ENCODE measurements at regions not wholly inside any gene's neighbourhood (a gene's known extent, or its start where the extent isn't known, plus 50 kb on each side); places are given as distances from the start of the nearest gene placed in this dataset.
A peak's percentile ranks its signal among the peaks of the same experiment; 100 is the strongest.
"Not testable (repeated sequence)": the region's sequence is repeated elsewhere in the genome, so short reads cannot be mapped to it uniquely, and the experiment has no call there.

GRCh38 chr2:153626676-153627075 is 148.1 kb upstream of the RPRM start:
- no peak for DNase-seq

GRCh38 chr2:153635494-153635893 is 156.9 kb upstream of the RPRM start:
- DNase-seq: no peak

- DNase-seq: no peak
These were observed 162.5 kb upstream of the RPRM start for GRCh38 chr2:153641046-153641445.

- DNase-seq: no peak
These were observed 166.4 kb upstream of the RPRM start for GRCh38 chr2:153644955-153645354.

DNA sequence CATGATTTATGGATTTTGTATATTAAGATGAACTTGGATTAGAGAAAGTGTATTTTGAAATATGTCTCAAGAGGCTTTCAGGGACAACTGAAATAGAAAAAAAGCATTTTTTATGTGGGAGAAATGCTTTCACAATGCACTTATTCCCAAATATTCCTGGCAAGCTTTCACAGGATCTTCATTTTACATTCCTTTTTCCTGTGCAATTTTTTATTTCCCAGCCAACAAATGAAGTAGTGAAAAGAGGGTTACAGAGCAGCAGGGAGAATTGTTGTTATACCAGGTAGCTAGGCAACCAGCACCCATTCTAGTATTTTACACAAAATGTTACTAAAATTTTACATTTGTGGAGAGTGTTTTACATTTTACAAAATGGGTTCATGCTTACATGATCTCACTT is 167.0 kb upstream of the RPRM start:
- DNase-seq: no peak

GRCh38 chr2:153657651-153658050 is 179.1 kb upstream of the RPRM start:
- DNase-seq: no peak

DNA sequence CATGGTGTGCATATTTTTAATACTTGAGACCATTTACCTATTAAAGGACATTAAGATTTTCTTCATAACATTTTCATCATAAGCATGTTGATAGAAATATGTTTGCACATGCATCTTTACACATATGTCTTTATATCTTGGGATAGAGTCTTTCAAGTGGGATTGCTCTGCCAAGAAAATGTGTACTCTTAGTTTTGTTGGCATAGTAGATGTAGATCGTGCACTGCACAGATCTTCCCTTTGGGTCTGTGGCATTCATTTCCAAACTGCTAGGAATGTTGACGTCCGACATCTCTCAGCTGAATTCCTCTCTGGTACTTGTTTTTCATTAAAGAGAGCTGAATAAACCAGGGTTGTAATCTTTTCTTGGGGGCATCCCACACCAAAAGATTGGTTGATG is 183.2 kb upstream of the RPRM start:
- DNase-seq: no peak

- no peak for DNase-seq
These were observed 184.8 kb upstream of the RPRM start for GRCh38 chr2:153663371-153663770.

DNA sequence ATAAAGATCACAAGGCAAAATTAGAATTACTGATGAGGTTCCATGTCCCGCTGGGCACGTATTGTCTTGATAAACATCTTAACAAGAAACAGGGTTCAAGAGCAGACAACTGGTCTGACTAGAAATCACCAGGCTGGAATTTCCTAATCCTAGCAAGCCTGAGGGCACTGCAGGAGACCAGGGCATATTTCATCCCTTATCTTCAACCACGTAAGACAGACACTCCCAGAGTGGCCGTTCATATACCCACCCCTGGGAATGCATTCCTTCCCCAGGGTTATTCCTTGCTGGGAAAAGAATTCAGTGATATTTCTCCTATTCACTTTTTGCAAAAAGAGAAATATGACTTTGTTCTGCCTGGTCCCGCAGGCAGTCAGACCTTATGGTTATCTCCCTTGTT is 185.4 kb upstream of the RPRM start:
- DNase-seq: not testable (repeated sequence)

DNA sequence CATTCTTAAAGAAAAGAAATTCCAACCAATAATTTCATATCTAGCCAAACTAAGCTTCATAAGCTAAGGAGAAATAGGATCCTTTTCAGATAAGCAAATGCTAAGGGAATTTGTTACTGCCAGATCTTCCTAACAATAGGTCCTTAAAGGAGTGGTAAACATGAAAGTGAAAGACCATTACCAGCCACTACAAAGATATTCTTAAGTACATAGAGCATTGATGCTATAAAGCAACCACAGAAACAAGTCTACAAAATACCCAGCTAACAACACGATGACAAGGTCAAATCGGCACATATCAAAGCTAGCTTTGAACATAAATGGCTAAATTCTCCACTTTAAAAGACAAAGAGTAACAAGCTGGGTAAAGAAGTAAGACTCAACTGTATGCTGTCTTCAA is 188.9 kb upstream of the RPRM start:
- DNase-seq: no peak

DNA sequence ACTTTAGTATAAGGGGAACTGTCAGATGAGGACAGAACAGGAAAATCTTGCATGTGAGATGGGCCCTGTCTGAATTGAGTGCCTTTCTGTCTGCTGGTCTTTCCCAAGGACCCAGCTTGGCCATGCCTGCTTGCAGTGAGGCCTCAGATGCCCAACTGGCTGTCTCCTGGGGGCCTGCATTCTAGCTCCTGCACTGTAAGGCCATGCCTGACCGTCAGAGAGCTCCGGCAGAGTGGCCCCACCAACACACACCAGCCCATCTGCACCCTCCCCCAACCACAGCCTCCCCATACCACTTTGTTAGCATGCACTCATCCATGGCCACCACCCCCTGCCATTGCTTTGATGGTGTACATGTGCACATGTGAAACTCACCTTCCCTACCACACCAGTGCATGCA is 190.4 kb upstream of the RPRM start:
- DNase-seq: no peak

DNA sequence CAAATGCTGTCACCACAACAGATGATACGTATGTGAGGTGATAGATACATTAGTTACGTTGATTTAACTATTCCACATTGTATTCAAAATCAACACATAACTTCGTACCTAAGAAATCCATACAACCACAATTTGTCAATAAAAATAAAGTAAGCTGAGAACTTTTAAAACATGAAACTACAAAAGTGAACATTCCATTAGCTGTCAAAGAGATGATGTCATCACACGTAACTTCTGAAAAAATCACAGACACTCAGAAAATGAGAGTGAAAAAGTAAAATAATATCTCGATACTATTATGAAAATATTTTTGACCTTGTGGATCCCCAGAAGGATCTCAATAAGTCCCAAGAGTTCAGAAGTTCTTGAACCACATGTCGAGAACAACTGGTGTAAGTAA is 161.6 kb upstream of the GALNT13 start:
- no peak for DNase-seq

GRCh38 chr2:153715218-153715850 is 156.4 kb upstream of the GALNT13 start:
- DNase-seq: no peak

DNA sequence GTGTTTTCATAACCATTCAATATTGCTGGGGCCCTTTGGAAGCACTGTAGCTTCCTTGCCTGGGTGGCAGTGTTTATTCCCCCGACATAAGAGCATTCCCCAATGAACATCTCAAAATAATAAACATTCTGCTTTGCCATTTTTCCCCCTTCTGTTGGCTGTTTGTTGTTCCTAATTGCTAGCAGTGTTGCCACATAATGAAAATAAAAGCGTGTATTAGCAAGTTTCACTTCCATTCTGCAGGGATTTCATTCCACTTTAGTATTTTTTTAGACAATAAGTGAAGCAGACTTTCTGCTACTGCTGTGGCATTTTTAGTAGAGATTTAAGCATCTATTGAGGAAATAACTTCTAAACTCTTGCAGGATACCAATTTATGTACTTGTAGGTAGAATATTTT is 154.7 kb upstream of the GALNT13 start:
- no peak for DNase-seq

DNA sequence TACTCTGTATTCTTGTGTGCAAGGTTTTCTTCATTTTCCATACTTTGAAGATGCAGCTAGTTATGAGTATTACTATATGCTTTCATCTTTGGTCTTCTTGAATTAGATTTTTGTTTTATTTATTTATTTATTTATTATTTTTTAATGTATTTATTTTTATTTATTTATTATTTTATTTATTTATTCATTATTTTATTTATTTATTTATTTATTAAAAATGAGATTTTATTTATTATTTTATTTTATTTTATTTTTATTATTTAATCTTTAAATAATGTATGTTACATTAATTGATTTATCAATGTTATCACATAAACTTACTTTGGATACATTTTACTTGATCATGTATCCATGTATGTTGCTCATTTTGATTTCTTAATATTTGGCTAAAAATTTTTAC is 132.3 kb upstream of the GALNT13 start:
- DNase-seq: no peak

DNA sequence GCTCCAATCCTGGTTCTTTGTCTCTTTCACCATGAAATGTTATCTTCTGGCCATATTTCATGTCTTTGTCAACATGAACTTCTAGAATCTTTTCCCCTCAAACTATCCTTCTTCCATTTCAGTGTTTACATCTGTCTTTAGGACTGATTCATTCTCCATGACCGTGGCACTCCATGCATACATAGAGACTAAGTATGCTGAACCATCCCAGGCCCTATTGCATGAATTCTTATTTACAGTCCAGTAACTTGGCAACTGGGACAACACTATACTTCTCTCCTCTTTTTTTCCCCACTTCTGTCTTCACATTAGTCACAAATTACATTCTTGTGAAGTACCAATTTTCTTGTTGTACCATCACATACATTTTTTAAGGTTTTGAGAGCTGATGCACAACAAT is 109.8 kb upstream of the GALNT13 start:
- no peak for DNase-seq

DNA sequence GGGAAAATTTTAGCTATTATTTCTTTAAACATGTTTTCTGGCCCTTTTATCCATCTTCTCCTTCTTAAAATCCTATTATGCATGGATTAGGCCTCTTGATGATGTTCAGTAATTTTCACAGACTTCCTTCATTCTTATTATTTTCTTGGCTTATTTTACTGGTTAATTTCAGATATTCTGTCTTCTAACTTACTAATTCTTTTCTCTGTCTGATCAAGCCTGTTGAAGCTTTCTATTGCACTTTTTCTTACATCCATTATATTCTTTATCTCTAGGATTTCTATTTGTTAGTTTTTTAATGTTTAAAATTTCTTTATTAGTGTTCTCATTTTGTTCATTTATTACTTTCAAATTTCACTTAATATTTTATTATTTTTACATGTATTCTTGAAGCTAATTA is 105.3 kb upstream of the GALNT13 start:
- no peak for DNase-seq

- DNase-seq: peak; percentile 7
These were observed 101.2 kb upstream of the GALNT13 start for GRCh38 chr2:153770359-153770991.

DNA sequence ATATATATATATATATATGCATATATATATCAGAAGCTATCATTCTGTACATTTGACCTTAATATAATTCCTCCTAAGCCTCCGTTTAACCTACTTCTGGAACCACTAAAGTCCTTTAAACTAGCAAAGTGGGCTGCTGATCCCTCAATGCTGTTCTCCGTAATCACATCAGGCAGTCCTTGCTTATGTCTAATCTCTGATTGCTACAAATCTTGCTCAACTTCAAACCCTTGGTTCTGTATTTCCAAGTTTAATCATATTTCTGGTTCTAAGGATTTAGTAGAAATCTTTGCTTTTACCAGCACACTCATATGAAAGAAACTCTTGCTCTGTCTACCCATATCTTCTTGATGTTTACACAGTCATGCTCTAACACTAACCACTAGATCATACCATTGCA is 91.5 kb upstream of the GALNT13 start:
- DNase-seq: no peak

- DNase-seq: no peak
These were observed 85.7 kb upstream of the GALNT13 start for GRCh38 chr2:153786016-153786415.

DNA sequence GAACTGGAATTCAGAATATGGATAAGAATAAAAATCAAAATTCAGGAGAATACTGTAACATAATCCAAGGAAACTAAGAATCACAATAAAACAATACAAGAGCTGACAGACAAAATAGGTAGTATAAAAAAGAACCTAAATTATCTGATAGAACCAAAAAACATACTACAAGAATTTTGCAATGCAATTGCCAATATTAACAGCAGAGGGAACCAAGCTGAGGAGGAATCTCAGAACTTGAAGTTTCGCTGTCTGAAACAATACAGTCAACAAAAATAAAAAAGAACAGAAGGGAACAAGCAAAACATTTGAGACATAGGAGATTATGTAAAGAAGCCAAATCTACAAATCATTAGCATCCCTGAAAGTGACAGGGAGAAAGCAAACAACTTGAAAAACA is 84.1 kb upstream of the GALNT13 start:
- DNase-seq: no peak

DNA sequence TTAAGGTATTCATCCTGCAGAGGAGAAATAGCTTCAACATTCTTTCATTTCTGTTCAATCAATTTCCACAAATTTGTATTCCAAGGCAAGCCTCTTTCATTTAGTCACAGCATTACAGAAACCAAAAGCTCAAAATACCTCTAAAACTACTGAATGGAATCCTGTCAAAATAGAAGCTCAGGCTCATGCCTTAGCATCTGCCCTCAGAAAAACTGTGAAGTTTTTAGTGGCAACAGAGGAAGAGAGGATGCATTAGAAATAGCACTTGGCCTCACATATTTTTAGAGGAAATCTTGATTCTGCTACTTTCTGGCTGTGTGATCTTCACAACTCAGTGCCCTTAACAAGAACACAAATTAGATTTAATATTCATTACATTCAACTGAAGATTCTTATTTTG is 69.1 kb upstream of the GALNT13 start:
- no peak for DNase-seq

GRCh38 chr2:153808679-153809078 is 63.0 kb upstream of the GALNT13 start:
- DNase-seq: no peak

DNA sequence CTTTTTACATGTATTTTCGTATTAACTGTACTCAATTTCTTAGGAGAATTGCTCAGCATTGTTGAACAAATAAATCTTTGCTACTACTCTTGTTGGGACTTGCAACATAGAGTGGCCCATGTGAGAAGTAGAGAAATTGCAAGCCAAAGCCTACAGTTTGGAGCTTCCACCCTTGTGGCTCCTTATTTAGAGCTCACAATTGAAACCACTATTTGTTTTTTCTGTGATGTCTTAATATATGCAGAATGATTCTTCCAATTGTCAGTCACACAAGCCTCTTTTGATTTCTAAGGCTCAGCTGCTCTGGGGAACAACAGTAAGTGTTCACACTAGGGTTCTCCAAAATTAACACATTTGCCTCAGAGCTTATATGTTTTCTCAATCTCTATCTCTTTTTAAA is 60.2 kb upstream of the GALNT13 start:
- no peak for DNase-seq

DNA sequence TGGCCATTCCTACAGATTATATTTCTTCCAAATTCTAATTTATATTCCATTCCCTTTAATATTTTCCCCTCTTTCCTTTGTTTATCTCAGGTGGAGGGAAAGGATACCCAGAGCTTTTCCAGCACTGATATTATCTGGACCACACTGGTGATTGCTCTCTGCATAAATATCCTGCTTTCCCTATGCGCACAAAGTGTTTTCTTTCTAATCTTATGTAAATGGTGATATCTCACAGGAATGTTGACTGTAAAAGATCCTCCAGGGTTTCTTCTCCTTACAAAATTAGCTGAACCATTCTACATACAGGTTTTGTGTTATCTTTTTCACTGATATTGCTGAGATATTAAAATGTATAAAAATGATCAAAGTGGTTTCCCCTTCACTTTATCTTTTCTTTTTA is 59.1 kb upstream of the GALNT13 start:
- no peak for DNase-seq

All from hematopoietic multipotent progenitor cell treated with erythropoietin and hydrocortisone succinate and interleukin-3 and kit ligand, for 4 days (in vitro differentiated cells).